C4-2B (cell line): ENCODE measurements at regions not wholly inside any gene's neighbourhood (a gene's known extent, or its start where the extent isn't known, plus 50 kb on each side); places are given as distances from the start of the nearest gene placed in this dataset.

Source experiments
- ZFX ChIP-seq: fragments of 450-650 bp; IDR thresholded peaks from 2 replicates; pipeline ENCODE4 v1.6.1; 2017
- TF ChIP-seq, protein P1 (sequence below): fragments of 450-650 bp; conservative IDR thresholded peaks from 2 replicates; pipeline ENCODE4 v1.5.1; 2017; ENCODE audit warnings: mild to moderate bottlenecking

DNA sequence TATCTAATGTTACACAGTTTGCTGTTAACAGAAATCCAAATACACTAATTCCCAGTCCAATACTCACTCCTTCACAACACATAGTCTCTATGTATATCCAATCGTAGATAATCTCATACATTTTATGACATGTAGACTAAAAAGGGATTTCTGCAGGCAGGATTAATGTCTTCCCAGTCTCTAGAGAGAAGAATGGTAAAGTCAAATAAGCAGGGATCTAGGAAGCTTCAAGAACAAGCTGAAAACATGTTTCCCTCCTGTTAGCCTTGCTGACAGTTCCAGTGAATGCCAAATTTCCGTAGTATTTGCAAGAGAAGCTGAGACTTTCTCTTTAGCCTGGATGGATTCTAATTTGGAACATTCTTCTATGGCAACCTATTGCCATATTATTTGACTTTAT is 500.1 kb downstream of the IGSF11 start:
- TF ChIP-seq, protein P1, sequence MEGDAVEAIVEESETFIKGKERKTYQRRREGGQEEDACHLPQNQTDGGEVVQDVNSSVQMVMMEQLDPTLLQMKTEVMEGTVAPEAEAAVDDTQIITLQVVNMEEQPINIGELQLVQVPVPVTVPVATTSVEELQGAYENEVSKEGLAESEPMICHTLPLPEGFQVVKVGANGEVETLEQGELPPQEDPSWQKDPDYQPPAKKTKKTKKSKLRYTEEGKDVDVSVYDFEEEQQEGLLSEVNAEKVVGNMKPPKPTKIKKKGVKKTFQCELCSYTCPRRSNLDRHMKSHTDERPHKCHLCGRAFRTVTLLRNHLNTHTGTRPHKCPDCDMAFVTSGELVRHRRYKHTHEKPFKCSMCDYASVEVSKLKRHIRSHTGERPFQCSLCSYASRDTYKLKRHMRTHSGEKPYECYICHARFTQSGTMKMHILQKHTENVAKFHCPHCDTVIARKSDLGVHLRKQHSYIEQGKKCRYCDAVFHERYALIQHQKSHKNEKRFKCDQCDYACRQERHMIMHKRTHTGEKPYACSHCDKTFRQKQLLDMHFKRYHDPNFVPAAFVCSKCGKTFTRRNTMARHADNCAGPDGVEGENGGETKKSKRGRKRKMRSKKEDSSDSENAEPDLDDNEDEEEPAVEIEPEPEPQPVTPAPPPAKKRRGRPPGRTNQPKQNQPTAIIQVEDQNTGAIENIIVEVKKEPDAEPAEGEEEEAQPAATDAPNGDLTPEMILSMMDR: no peak
- TF ChIP-seq ZFX: no peak
